Suprapubic skin (tissue), 3 donors: ENCODE measurements at regions not wholly inside any gene's neighbourhood (a gene's known extent, or its start where the extent isn't known, plus 50 kb on each side); places are given as distances from the start of the nearest gene placed in this dataset.

ENCODE experiments used
- EP300 ChIP-seq: sonication (generic); formaldehyde crosslinking; IDR thresholded peaks from one replicate; pipeline ENCODE4 v1.6.1; 2017; ENCODE audit warnings: antibody characterized with exemption
- TF ChIP-seq, protein P1 (sequence below), 2 donors: fragments of 200-600 bp in 1 of 2; fragments of 450-650 bp in 1 of 2; sonication (generic) in 1 of 2; IDR thresholded peaks; one replicate each; pipeline ENCODE4 v1.5.1; 2016 to 2019; ENCODE audit warnings: antibody characterized with exemption in 2 of 2, mild to moderate bottlenecking in 1 of 2, moderate library complexity in 1 of 2

DNA sequence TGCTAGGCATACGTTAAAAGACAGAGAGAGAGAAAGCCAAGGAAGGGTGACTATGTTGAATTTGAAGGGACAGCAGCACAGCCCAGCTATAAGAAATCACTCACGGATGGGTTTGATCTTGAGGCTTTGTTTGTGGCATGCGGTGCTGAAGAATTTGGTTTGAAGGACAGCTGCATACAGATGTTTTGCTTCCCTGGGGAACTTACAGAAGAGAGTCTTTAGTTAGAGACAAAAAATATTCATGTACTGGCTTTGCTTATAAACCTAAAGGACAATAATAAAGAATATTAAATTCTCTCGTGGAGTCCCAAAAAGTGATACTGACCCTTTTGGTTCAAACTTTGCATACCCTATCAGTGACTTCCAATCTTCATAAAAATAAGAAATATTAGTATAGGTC lies 491.4 kb downstream of the NEBL start:
- TF ChIP-seq EP300 = no peak
- TF ChIP-seq, protein P1, sequence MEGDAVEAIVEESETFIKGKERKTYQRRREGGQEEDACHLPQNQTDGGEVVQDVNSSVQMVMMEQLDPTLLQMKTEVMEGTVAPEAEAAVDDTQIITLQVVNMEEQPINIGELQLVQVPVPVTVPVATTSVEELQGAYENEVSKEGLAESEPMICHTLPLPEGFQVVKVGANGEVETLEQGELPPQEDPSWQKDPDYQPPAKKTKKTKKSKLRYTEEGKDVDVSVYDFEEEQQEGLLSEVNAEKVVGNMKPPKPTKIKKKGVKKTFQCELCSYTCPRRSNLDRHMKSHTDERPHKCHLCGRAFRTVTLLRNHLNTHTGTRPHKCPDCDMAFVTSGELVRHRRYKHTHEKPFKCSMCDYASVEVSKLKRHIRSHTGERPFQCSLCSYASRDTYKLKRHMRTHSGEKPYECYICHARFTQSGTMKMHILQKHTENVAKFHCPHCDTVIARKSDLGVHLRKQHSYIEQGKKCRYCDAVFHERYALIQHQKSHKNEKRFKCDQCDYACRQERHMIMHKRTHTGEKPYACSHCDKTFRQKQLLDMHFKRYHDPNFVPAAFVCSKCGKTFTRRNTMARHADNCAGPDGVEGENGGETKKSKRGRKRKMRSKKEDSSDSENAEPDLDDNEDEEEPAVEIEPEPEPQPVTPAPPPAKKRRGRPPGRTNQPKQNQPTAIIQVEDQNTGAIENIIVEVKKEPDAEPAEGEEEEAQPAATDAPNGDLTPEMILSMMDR (IDR thresholded peaks at IDR 0.05) = no peak
